IMR-90 (cell line): ENCODE measurements at regions not wholly inside any gene's neighbourhood (a gene's known extent, or its start where the extent isn't known, plus 50 kb on each side); places are given as distances from the start of the nearest gene placed in this dataset.

Experiments
- BHLHE40 ChIP-seq: fragments of 150-350 bp; IDR thresholded peaks from 2 replicates; pipeline ENCODE4 v1.6.1; 2016; ENCODE audit warnings: mild to moderate bottlenecking, low read depth, low read length
- CHD1 ChIP-seq: IDR thresholded peaks from 2 replicates; pipeline ENCODE4 v1.6.1; 2012; ENCODE audit warnings: low read depth, low read length, improper control_type of control experiment
- CTCF ChIP-seq: conservative IDR thresholded peaks from 2 replicates; pipeline ENCODE4 v1.5.1; 2012; ENCODE audit warnings: mild to moderate bottlenecking, low read depth, low read length, improper control_type of control experiment
- MAZ ChIP-seq: IDR thresholded peaks from 2 replicates; pipeline ENCODE4 v1.6.1; 2012; ENCODE audit warnings: low read depth, mild to moderate bottlenecking, low read length, improper control_type of control experiment, moderate library complexity, borderline replicate concordance
- POLR2A ChIP-seq: IDR thresholded peaks from 2 replicates; pipeline ENCODE4 v1.6.1; 2012; ENCODE audit warnings: mild to moderate bottlenecking, low read depth, low read length
- RAD21 ChIP-seq: IDR thresholded peaks from 2 replicates; pipeline ENCODE4 v1.6.1; 2012; ENCODE audit warnings: low read length, improper control_type of control experiment
- RFX5 ChIP-seq: IDR thresholded peaks from 2 replicates; pipeline ENCODE4 v1.8.0; 2012; ENCODE audit warnings: low read depth, mild to moderate bottlenecking, low read length, moderate library complexity

GRCh38 chr10:33448421-33449140, 114.1 kb upstream of the NRP1 start:
- TF ChIP-seq CTCF (no peak), RAD21 (no peak), BHLHE40 (no peak), RFX5 (no peak), MAZ (no peak), POLR2A (no peak), CHD1 (no peak)
